ENCODE measurements at regions not wholly inside any gene's neighbourhood (a gene's known extent, or its start where the extent isn't known, plus 50 kb on each side); places are given as distances from the start of the nearest gene placed in this dataset.

- Histone ChIP-seq H3K79me2 (ENCODE audit: insufficient read depth, low read depth) (no peaks in the 10 kb centered on the region), H3K9ac (no peak overlapping the region), H3K36me3 (ENCODE audit: insufficient read depth) (peaks cover 6% of the 10 kb centered on the region; the same call in 1 of the 2 replicates), H2AFZ (ENCODE audit: low read depth) (no peak overlapping the region), H3K4me3 (IDR thresholded peaks at IDR 0.05; ENCODE audit: insufficient read depth, low read depth, low read length) (no peak overlapping the region), H3K4me2 (no peak overlapping the region), H3K27me3 (ENCODE audit: insufficient read depth, low read depth) (no peaks in the 10 kb centered on the region), H4K20me1 (ENCODE audit: insufficient read depth) (no peaks in the 10 kb centered on the region), H3K4me1 (ENCODE audit: low read depth, poor library complexity, severe bottlenecking) (no peaks in the 10 kb centered on the region), H3K27ac (no peak overlapping the region)
- TF ChIP-seq, protein P1, sequence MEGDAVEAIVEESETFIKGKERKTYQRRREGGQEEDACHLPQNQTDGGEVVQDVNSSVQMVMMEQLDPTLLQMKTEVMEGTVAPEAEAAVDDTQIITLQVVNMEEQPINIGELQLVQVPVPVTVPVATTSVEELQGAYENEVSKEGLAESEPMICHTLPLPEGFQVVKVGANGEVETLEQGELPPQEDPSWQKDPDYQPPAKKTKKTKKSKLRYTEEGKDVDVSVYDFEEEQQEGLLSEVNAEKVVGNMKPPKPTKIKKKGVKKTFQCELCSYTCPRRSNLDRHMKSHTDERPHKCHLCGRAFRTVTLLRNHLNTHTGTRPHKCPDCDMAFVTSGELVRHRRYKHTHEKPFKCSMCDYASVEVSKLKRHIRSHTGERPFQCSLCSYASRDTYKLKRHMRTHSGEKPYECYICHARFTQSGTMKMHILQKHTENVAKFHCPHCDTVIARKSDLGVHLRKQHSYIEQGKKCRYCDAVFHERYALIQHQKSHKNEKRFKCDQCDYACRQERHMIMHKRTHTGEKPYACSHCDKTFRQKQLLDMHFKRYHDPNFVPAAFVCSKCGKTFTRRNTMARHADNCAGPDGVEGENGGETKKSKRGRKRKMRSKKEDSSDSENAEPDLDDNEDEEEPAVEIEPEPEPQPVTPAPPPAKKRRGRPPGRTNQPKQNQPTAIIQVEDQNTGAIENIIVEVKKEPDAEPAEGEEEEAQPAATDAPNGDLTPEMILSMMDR (conservative IDR thresholded peaks at IDR 0.05; ENCODE audit: low read depth, low read length), result no peak
Measured at GRCh38 chr4:119939071-119939995, 127.3 kb downstream of the MAD2L1 start.

GRCh38 chr4:119937746-119938145, 128.9 kb downstream of the MAD2L1 start:
- peaks cover 6% of the 10 kb centered on the region; the same call in 1 of the 2 replicates for H3K36me3 ChIP-seq (ENCODE audit: insufficient read depth)
- no peak overlapping the region for H3K9ac ChIP-seq
- H4K20me1 ChIP-seq (ENCODE audit: insufficient read depth), result no peaks in the 10 kb centered on the region
- no peak overlapping the region for H3K4me2 ChIP-seq
- no peak overlapping the region for H3K27ac ChIP-seq
- no peaks in the 10 kb centered on the region for H3K79me2 ChIP-seq (ENCODE audit: insufficient read depth, low read depth)
- H3K4me3 ChIP-seq (IDR thresholded peaks at IDR 0.05; ENCODE audit: insufficient read depth, low read depth, low read length), result no peak overlapping the region
- no peaks in the 10 kb centered on the region for H3K27me3 ChIP-seq (ENCODE audit: insufficient read depth, low read depth)
- TF ChIP-seq, protein P1 (conservative IDR thresholded peaks at IDR 0.05; ENCODE audit: low read depth, low read length), result no peak
- H3K4me1 ChIP-seq (ENCODE audit: low read depth, poor library complexity, severe bottlenecking), result no peaks in the 10 kb centered on the region
- no peak overlapping the region for H2AFZ ChIP-seq (ENCODE audit: low read depth)

DNA sequence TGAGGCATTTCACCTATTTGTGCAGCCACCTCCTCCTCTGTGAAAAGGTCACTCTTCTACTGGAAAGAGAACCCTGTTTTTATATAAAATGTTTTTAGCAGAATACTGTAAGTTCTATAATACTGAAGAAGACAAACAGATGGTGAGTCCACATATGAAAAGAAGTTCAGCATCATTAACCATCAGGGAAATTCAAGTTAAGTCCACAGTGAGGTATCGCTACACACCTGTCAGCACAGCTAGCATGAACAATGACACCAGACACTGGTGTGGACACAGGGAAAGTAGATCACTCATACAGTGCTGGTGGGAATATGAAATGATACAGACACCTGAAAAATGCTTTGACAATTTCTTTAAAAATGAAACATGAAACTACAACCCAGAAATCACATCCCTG, 133.0 kb downstream of the MAD2L1 start:
- no peaks in the 10 kb centered on the region for H3K27me3 ChIP-seq (ENCODE audit: insufficient read depth, low read depth)
- TF ChIP-seq, protein P1 (conservative IDR thresholded peaks at IDR 0.05; ENCODE audit: low read depth, low read length), result no peak
- H3K9ac ChIP-seq, result no peak overlapping the region
- no peak overlapping the region for H3K4me3 ChIP-seq (IDR thresholded peaks at IDR 0.05; ENCODE audit: insufficient read depth, low read depth, low read length)
- no peaks in the 10 kb centered on the region for H3K36me3 ChIP-seq (ENCODE audit: insufficient read depth)
- H3K4me1 ChIP-seq (ENCODE audit: low read depth, poor library complexity, severe bottlenecking), result no peaks in the 10 kb centered on the region
- H2AFZ ChIP-seq (ENCODE audit: low read depth), result no peak overlapping the region
- no peak overlapping the region for H3K27ac ChIP-seq
- H3K79me2 ChIP-seq (ENCODE audit: insufficient read depth, low read depth), result no peaks in the 10 kb centered on the region
- no peak overlapping the region for H3K4me2 ChIP-seq
- no peaks in the 10 kb centered on the region for H4K20me1 ChIP-seq (ENCODE audit: insufficient read depth)

- no peak overlapping the region for H3K4me2 ChIP-seq
- H3K9ac ChIP-seq, result no peak overlapping the region
- no peaks in the 10 kb centered on the region for H3K27me3 ChIP-seq (ENCODE audit: insufficient read depth, low read depth)
- H3K79me2 ChIP-seq (ENCODE audit: insufficient read depth, low read depth), result no peaks in the 10 kb centered on the region
- no peaks in the 10 kb centered on the region for H3K36me3 ChIP-seq (ENCODE audit: insufficient read depth)
- H3K27ac ChIP-seq, result no peak overlapping the region
- no peak overlapping the region for H2AFZ ChIP-seq (ENCODE audit: low read depth)
- H4K20me1 ChIP-seq (ENCODE audit: insufficient read depth), result no peaks in the 10 kb centered on the region
- H3K4me3 ChIP-seq (IDR thresholded peaks at IDR 0.05; ENCODE audit: insufficient read depth, low read depth, low read length), result no peak overlapping the region
- TF ChIP-seq, protein P1 (conservative IDR thresholded peaks at IDR 0.05; ENCODE audit: low read depth, low read length), result no peak
- H3K4me1 ChIP-seq (ENCODE audit: low read depth, poor library complexity, severe bottlenecking), result no peaks in the 10 kb centered on the region
Measured at GRCh38 chr4:119932277-119932676, 134.4 kb downstream of the MAD2L1 start.
